HG03045 (cell line): ENCODE measurements at regions not wholly inside any gene's neighbourhood (a gene's known extent, or its start where the extent isn't known, plus 50 kb on each side); places are given as distances from the start of the nearest gene placed in this dataset.

ENCODE experiments used
- ATAC-seq: cut with Tn5 transposase; IDR thresholded peaks from one replicate; pipeline ENCODE4 v1.9.1; 2021; ENCODE audit warnings: mild to moderate bottlenecking, moderate library complexity; ENCODE audit not compliant: unreplicated experiment

GRCh38 chr19:28497887-28498286 is 715.1 kb downstream of the UQCRFS1 start:
- no peak for ATAC-seq

- no peak for ATAC-seq
Observed at GRCh38 chr19:28497137-28497536, 715.8 kb downstream of the UQCRFS1 start.

- ATAC-seq: no peak
Observed at GRCh38 chr19:28495046-28495445, 717.9 kb downstream of the UQCRFS1 start.

GRCh38 chr19:28494461-28494860 is 718.5 kb downstream of the UQCRFS1 start:
- ATAC-seq: no peak

- no peak for ATAC-seq
Observed at GRCh38 chr19:28493884-28494283, 719.1 kb downstream of the UQCRFS1 start.

- no peak for ATAC-seq
Observed at GRCh38 chr19:28492621-28493020, 720.3 kb downstream of the UQCRFS1 start.

- no peak for ATAC-seq
Observed at GRCh38 chr19:28492201-28492600, 720.8 kb downstream of the UQCRFS1 start.

- no peak for ATAC-seq
Observed at GRCh38 chr19:28489776-28490175, 723.2 kb downstream of the UQCRFS1 start.

- no peak for ATAC-seq
Observed at GRCh38 chr19:28489126-28489660, 723.8 kb downstream of the UQCRFS1 start.

GRCh38 chr19:28487999-28488398 is 725.0 kb downstream of the UQCRFS1 start:
- no peak for ATAC-seq

GRCh38 chr19:28486926-28487325 is 726.0 kb downstream of the UQCRFS1 start:
- no peak for ATAC-seq

- ATAC-seq: no peak
Observed at GRCh38 chr19:28486473-28486872, 726.5 kb downstream of the UQCRFS1 start.

- no peak for ATAC-seq
Observed at GRCh38 chr19:28485292-28485691, 727.7 kb downstream of the UQCRFS1 start.

- ATAC-seq: no peak
Observed at GRCh38 chr19:28483197-28483596, 729.8 kb downstream of the UQCRFS1 start.

GRCh38 chr19:28482221-28482620 is 730.7 kb downstream of the UQCRFS1 start:
- ATAC-seq: no peak

- no peak for ATAC-seq
Observed at GRCh38 chr19:28481674-28482073, 731.3 kb downstream of the UQCRFS1 start.

- no peak for ATAC-seq
Observed at GRCh38 chr19:28475525-28475924, 737.4 kb downstream of the UQCRFS1 start.

GRCh38 chr19:28472843-28473242 is 740.1 kb downstream of the UQCRFS1 start:
- ATAC-seq: no peak

- ATAC-seq: no peak
Observed at GRCh38 chr19:28471731-28472510, 741.0 kb downstream of the UQCRFS1 start.

GRCh38 chr19:28469544-28469943 is 743.4 kb downstream of the UQCRFS1 start:
- no peak for ATAC-seq

GRCh38 chr19:28468701-28469459 is 744.1 kb downstream of the UQCRFS1 start:
- no peak for ATAC-seq
